Fibroblast of skin of back (primary cell): ENCODE measurements at regions not wholly inside any gene's neighbourhood (a gene's known extent, or its start where the extent isn't known, plus 50 kb on each side); places are given as distances from the start of the nearest gene placed in this dataset.
A peak's percentile ranks its signal among the peaks of the same experiment; 100 is the strongest.

Source experiments
- DNase-seq: peaks from one replicate; pipeline ENCODE4 v3.0.0-alpha.2; 2013

DNA sequence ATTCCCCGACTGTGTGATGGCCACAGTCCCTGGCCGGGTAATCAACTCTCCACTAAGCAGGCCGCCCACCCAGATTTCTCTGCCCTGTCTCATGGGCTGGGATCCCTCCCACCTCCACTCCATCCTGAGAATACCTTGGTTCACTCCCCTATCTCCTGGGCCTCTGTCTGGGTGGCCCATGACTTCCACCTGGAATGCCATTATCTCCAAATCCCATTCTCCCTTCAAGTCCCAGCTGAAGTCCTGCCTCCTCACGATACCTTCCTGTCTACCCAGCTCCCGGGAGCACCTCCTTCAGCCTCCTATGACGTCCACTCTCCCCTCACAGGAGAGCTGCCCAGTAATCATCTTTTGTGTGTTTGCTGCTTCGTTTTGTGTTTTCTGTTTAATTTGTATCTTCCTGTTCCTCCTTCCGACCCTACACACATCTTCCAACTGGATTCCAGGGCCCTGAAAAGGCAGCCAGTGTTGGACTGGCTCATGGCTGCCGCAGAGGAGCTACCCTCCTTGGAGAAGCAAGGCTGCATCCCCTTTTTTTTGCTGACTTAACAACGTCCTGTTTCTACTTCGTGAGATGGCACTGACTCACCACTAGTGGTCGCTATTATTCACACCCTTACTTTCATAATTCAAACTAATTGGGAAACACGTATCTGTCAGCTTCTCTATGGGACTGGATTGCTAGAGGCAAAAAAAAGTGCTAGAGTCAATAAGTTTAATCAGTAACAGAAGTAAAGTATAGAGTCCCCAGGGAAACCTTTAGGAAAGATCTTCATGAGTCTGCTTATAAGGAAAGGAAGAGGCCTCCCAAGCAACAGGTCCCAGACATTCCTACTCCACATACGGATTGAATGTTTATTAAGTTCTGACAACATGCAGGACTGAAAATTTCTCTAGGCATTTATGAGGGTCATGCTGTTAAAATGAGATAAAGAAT, 171.9 kb upstream of the GATA6 start:
- DNase-seq = peak; percentile 31

- DNase-seq = no peak
These were observed 170.9 kb upstream of the GATA6 start for GRCh38 chr18:21998486-21998885.

DNA sequence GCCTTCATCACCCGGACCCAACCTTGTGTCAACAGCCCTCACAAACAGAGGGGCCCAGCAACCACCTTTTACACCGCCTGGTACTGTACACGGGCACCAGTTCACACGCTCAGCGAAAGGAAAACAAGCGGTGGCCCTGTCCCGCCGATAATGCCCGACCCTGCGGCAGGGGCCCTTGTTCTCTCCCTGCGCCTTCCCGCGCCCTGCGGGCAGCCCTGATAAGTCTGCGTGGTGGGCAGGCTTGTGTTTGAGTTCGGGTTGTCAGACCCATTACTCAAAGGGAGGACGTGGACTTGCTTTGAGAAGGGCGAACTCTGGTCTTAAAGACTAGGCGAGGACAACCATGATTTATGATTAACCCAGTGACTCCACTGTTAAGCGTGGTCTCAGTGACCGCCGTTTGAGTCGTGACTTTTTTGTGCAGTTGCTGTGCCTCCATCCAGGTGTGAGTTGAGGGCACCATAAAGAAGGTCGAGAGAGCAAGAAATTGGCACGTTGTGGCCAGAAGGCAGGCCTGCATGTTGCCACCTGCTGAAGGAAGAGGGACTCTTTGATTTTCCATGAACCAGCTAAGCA, 167.4 kb upstream of the GATA6 start:
- DNase-seq = no peak

- no peak for DNase-seq
These were observed 164.1 kb upstream of the GATA6 start for GRCh38 chr18:22005191-22005841.

- DNase-seq = no peak
These were observed 162.9 kb upstream of the GATA6 start for GRCh38 chr18:22006458-22006857.

DNA sequence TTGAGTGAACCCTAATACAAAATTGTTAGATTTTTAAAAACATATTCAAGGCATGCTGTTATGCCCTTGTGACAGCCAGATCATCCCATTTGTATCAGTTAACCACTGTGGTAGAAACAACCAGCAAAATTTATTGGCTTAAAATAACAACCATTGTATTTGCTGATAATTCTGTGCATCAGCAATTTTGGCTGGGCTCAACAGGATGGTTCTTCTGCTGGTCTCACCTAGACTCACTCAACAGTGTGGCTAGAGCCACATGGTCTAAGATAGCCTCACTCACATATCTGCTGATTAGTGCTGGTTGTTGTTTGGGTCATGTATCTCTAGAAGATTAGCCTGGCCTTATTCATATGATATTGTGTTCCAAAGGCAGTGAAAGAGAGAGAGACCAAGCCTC, 160.1 kb upstream of the GATA6 start:
- no peak for DNase-seq

DNA sequence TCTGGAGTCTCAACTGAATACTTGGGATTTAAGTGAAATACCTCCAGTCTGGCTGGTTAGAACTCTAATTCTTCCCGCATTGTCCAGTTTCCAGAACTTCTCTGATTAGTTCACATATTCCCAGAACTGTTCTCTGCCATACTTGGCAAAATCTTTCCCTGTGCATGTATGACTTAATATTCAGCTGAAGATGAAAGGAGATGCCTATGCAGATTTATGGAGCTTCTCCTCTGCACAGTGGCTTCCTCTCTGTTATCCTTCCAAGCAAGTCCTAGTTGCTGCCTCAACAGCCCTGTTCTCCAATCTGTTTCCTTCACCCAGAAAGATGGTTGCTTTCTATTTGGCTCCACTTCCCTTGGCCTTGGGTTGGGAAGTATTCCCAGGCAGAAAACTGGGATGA, 155.4 kb upstream of the GATA6 start:
- DNase-seq = no peak

DNA sequence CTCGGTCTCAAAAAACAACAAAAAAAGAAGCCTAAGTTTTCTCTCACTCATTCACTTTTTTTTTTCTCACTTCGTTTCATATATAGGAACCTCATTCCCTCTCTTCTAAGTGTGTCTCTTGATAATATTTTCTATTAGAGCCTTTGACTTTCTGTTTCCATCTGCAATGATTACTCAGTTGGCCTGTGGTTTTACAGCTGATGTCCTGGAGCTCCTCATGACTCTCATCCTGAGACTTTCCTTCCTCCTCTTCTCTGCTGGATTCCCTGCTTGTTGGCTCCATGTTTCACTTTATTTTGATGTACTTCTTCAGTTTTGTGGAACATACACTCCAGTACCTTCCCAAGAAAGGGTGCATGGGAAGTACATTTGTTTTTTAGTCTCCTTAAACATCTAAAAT, 154.2 kb upstream of the GATA6 start:
- no peak for DNase-seq

DNA sequence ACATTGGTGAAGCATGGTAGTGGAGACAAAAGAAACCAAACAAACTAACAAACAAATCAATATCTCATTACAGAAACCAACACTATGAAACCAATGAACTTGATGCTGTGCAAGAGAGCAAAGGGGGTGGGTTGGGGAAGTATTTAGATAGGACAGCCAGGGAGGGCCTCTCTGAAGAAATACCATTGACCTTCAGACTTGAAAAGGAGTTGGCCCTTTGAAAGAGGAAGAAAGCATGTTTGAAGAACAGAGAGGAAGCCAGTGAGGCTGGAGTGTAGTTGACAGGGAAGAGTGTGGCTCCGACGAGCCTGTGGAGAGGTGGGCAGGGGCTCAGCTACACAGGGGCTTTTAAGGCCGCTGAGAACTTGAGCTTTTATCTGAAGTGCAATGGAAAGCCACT, 151.0 kb upstream of the GATA6 start:
- DNase-seq = no peak

DNA sequence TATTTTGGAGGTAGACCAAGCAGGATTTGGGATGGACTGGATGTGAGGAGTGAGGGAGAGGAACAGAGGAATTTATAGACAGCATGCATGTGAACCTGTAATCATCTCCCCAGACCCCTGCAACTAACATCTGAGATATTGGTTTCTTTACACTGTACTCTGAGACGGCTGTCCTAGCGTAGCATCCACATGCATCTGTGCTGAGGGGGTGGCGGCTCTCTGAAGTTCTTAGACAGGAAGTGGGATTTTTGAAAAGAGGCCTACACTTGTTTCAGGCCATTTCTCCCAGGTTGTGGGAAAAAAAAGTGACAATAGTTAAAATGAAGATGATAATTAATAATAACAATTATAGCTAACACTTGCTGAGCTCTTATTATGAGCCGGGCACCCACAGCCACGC, 150.2 kb upstream of the GATA6 start:
- DNase-seq = no peak

- no peak for DNase-seq
These were observed 149.1 kb upstream of the GATA6 start for GRCh38 chr18:22020127-22020866.

DNA sequence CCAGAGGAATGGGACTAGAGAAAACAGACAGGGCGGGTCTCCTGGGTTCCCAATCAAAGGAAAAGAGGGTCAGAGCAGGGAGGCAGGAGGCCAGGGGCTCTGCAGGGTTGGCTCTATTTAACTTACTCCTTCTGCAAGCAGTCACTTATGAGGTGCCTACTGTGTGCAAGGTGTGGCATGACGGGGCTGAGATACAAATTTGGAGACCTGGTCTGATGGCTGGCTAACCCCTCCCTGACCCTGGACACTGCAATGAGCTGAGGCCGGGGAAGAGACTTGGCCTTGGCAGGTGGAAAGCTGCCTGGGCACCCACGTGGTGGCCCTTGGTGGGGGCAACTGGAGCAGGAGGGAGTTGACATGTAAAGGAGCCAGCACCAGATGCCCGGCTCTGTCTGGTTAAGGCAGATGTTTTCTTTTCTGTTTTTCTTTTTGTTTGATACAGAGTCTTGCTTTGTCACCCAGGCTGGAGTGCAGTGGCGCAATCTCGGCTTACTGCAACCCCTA, 148.5 kb upstream of the GATA6 start:
- DNase-seq = no peak

DNA sequence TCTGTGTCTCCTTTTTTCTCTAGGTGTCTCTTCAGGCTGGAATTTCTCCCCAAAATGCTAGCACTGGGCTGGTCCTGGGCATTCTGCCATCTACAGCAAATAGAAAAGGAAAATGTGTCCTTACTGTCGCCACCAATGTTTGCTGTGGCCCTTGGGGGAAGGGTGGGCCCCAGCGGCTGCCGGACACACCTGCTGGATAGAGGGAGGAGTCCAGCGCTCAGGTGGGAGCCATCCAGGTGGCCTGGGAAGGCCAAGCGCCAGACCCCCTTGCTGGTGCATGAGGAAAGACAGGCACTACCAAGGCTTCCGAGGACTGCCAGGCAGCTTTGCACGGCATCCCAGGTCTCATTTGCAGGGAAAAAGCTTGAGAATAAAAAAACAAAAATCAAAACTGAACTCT, 147.7 kb upstream of the GATA6 start:
- no peak for DNase-seq

GRCh38 chr18:22024924-22025323, 144.5 kb upstream of the GATA6 start:
- DNase-seq = no peak

GRCh38 chr18:22026362-22026761, 143.0 kb upstream of the GATA6 start:
- DNase-seq = no peak

DNA sequence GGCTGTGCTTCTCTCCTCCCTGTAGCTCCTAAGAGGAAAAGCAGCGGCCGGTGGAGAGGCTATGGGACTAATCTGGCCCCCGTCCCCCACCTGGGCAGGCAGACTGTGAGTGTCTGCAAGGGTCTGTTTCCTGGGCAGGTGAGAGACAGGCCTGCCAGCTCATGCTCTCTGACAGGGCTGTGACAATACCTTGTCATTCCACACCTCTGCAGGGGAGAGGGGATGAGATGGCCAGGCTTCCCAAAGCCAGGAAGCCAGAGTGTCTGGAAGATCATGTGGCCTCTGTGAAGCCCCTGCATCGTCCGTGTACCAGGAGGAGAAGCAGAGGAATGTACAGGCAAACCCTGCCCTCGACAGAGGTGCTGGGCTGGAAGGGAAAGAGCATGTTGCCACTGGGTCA, 142.5 kb upstream of the GATA6 start:
- DNase-seq = no peak

DNA sequence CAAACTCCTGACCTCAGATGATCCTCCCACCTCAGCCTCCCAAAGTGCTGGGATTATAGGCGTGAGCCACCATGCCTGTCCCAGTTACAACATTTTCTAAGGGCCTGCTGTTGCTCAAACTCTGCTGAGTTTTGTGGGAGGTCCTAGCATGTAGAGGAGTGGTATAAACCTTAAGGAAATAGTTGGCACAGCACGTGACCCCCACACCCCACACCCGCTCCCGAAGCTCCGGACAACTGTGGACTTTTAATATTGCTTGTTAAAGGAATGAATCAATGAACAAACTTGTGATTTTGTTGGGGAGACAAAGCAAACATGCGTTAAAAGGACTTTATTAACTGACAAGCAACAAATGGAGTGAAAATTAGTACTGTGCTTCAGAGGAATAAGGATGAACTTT, 137.8 kb upstream of the GATA6 start:
- DNase-seq = no peak

- peak; percentile 67 for DNase-seq
These were observed 136.9 kb upstream of the GATA6 start for GRCh38 chr18:22032392-22032961.

DNA sequence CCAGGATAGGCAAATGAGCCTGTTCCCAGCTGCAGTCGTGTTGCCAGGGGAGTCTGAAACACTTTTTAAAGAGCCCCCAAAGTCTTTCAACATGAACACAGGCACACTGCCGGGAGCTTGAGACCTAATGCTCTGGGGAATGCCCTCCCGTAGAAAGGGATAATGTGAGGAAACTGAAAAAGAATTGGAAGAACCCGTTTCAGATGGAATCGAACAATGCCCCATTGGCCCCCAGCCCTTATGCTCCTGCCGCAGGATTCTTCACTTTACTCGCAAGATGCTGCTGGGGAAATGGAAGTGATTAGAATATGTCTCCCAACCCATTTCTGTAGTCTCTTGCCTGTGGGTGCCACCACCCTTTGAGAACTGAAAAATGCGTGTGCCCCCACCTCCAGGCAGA, 136.3 kb upstream of the GATA6 start:
- DNase-seq = no peak

- DNase-seq = no peak
These were observed 135.1 kb upstream of the GATA6 start for GRCh38 chr18:22034276-22034675.

GRCh38 chr18:22040533-22040932, 128.9 kb upstream of the GATA6 start:
- no peak for DNase-seq

- no peak for DNase-seq
These were observed 125.6 kb upstream of the GATA6 start for GRCh38 chr18:22043837-22044236.
